T-helper 17 cell (primary cell): ENCODE measurements at regions not wholly inside any gene's neighbourhood (a gene's known extent, or its start where the extent isn't known, plus 50 kb on each side); places are given as distances from the start of the nearest gene placed in this dataset.

Experiments
- ATAC-seq: fragments of 150-1000 bp; cut with Tn5 transposase; 2 replicates; pipeline ENCODE4 v1.10.0; 2021; ENCODE audit warnings: mild to moderate bottlenecking, moderate library complexity
- DNase-seq, 3 donors: peaks; one replicate each; pipeline versions ENCODE4 v3.0.0 to v3.0.0-alpha.2; 2020 to 2021
- H3K9me3 ChIP-seq: one replicate; pipeline ENCODE4 v1.7.0; 2013; ENCODE audit warnings: low read length, mild to moderate bottlenecking; ENCODE audit not compliant: control insufficient read depth, poor library complexity, severe bottlenecking
- H3K27ac Mint-ChIP-seq: one replicate; pipeline ENCODE4 v1.8.0; 2022; ENCODE audit warnings: mild to moderate bottlenecking, moderate library complexity, mixed read lengths
- H3K27me3 Mint-ChIP-seq: one replicate; pipeline ENCODE4 v1.8.0; 2022; ENCODE audit warnings: mixed read lengths
- H3K36me3 Mint-ChIP-seq: one replicate; pipeline ENCODE4 v1.8.0; 2022; ENCODE audit warnings: low read depth, mixed read lengths
- H3K4me1 Mint-ChIP-seq: one replicate; pipeline ENCODE4 v1.8.0; 2022; ENCODE audit warnings: mild to moderate bottlenecking, mixed read lengths
- H3K4me3 Mint-ChIP-seq: one replicate; pipeline ENCODE4 v1.8.0; 2022; ENCODE audit warnings: mild to moderate bottlenecking, moderate library complexity, mixed read lengths

DNA sequence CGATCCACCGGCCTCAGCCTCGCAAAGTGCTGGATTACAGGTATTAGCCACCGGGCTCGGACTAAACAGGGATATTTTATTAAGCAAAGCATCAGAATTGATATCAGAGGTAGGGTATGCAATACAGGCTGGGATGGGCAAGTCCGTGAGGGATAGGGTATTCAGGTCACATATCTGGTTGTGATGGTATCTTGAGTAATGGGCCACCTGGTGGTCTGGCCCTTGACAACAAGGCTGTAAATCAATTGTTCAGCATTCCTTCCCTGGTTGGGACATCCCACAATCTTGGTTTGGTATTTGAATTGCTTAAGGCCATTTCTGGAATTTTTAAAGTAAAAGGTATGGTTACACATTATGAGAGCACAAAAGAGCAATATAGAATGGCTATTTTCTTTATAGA lies 1588.0 kb downstream of the SLITRK1 start:
- Mint-ChIP-seq H3K27me3 (no peaks in the 10 kb centered on the region), H3K27ac (no peak overlapping the region), H3K36me3 (no peaks in the 10 kb centered on the region), H3K4me3 (no peak overlapping the region), H3K4me1 (no peaks in the 10 kb centered on the region)
- ATAC-seq = no peak
- no peaks in the 10 kb centered on the region for H3K9me3 ChIP-seq
- no peak for DNase-seq

DNA sequence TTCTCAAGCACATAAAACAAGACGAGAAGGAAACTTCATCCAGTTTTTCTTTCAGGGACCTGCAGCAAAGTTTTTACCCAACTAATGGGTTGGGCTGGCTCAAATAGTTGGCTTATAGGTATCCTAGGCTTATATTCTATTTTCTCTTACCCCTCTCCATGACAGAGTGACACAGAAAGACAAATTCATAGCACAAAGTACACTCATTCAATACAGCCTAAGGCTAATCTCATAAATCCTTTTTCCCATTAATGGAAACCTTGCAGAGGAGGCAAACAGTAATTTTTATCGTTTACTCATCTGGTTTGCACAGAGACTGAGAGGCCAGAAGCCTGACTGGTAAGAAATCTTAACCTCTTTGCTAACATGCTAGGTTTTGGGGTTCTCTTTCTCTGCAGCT lies 1589.9 kb downstream of the SLITRK1 start:
- Mint-ChIP-seq H3K4me1 (no peaks in the 10 kb centered on the region), H3K4me3 (no peak overlapping the region), H3K27ac (no peak overlapping the region), H3K36me3 (no peaks in the 10 kb centered on the region), H3K27me3 (no peaks in the 10 kb centered on the region)
- DNase-seq (no peak), ATAC-seq (no peak)
- H3K9me3 ChIP-seq = no peaks in the 10 kb centered on the region

DNA sequence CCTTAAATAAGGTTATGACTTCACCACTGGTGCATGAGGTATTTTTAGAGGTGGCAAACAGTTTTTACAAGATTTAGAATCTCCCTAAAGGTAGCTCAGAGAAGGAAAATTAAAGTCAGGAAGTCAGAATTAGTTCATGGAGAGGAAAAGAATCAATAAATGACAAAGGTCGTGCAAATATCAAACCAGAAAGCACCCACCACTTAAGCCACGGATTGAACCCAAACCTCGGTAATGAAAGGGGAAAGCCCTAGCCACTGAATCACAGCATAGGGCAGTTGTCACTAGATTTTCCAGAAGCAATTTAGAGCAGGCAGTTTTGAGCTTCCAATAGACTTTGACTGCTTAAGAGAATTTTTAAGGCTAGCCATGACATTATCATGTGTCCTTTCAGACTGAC lies 1590.4 kb downstream of the SLITRK1 start:
- Mint-ChIP-seq H3K4me1 (no peaks in the 10 kb centered on the region), H3K4me3 (no peak overlapping the region), H3K27ac (no peak overlapping the region), H3K36me3 (no peaks in the 10 kb centered on the region), H3K27me3 (no peaks in the 10 kb centered on the region)
- no peaks in the 10 kb centered on the region for H3K9me3 ChIP-seq
- no peak for DNase-seq
- no peak for ATAC-seq

DNA sequence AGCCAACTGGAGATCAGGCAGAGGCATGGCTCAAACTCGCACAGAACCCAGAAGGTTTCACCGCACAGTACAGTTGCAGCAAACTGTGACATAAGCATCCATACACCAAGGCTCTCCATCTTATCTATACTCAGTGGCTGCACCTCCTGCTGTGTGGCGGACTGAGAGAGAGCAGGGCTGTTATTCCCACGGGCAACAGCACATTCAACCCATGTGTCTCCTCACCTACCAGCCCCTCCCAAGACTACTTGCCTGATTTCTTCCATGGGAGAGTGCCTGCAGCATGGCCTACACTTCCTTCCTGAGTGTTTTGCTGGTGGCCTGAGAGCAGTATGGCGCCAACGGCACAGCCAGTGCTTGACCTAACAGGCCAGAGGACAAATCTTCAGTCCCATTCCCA lies 1606.6 kb downstream of the SLITRK1 start:
- Mint-ChIP-seq H3K4me3 (no peak overlapping the region), H3K4me1 (no peaks in the 10 kb centered on the region), H3K27ac (no peak overlapping the region), H3K27me3 (no peaks in the 10 kb centered on the region), H3K36me3 (no peaks in the 10 kb centered on the region)
- ATAC-seq (no peak), DNase-seq (no peak)
- no peaks in the 10 kb centered on the region for H3K9me3 ChIP-seq

DNA sequence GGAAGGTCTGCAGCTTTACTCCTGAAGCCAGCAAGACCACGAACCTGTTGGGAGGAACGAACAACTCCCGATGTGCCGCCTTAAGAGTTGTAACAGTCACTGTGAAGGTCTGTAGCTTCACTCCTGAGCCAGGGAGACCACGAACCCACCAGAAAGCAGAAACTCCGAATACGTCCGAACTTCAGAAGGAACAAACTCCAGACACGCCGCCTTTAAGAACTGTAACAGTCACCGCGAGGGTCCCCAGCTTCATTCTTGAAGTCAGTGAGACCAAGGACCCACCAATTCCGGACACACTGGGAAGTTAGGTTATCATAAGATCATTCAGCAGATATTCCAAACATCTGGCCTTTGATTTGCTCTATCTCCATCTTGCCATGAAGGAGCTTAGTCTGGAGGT lies 1623.0 kb downstream of the SLITRK1 start:
- Mint-ChIP-seq H3K4me3 (no peak overlapping the region), H3K4me1 (no peaks in the 10 kb centered on the region), H3K36me3 (no peaks in the 10 kb centered on the region), H3K27me3 (no peaks in the 10 kb centered on the region), H3K27ac (no peak overlapping the region)
- ATAC-seq = no peak
- no peak for DNase-seq
- no peaks in the 10 kb centered on the region for H3K9me3 ChIP-seq

DNA sequence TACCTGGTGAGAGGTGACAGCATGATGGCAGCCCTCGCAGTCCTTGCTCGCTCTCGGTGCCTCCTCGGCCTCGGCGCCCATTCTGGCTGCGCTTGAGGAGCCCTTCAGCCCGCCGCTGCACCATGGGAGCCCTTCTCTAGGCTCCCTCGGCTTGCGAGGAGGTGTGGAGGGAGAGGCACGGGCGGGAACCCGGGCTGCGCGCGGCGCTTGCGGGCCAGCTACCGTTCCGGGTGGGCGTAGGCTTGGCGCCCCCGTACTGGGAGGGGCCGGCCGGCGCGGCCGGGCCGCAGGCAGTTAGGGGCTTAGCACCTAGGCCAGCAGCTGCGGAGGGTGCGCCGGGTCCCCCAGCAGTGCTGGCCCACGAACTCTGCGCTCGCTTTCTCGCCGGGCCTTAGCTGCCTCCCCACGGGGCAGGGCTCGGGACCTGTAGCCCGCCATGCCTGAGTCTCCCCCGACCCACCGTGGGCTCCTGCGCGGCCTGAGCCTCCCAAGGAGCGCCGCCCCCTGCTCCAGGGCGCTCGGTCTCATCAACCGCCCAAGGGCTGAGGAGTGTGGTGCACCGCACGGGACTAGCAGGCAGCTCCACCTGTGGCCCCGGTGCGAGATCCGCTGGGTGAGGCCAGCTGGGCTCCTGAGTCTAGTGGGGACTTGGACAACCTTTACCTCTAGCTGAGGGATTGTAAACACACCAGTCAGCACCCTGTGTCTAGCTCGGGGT lies 1624.3 kb downstream of the SLITRK1 start:
- no peaks in the 10 kb centered on the region for H3K36me3 Mint-ChIP-seq
- no peak for DNase-seq
- H3K9me3 ChIP-seq = no peaks in the 10 kb centered on the region
- no peak overlapping the region for H3K4me3 Mint-ChIP-seq
- no peaks in the 10 kb centered on the region for H3K4me1 Mint-ChIP-seq
- ATAC-seq = no peak
- H3K27me3 Mint-ChIP-seq = no peaks in the 10 kb centered on the region
- no peak overlapping the region for H3K27ac Mint-ChIP-seq

DNA sequence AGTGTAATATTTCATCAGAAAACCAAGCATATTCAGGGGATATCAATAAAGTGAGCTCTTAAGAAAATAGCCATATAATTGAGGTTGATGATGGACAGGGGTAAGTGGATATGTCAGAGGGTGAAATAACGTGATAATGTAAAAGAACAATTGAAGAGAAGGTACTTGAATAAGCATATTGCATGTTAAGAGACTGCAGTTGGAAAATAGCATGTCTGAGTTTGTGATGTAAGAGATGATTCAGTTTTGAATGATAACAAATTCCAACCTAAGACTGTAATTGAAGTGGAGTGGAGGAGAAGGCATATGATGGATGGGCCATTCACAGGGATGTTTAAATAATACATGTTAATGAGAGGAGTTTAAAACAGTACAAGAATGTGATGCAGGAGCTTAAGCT lies 1633.5 kb downstream of the SLITRK1 start:
- Mint-ChIP-seq H3K27ac (no peak overlapping the region), H3K36me3 (no peaks in the 10 kb centered on the region), H3K27me3 (no peaks in the 10 kb centered on the region), H3K4me3 (no peak overlapping the region), H3K4me1 (no peaks in the 10 kb centered on the region)
- DNase-seq = no peak
- ATAC-seq = no peak
- H3K9me3 ChIP-seq = no peaks in the 10 kb centered on the region

DNA sequence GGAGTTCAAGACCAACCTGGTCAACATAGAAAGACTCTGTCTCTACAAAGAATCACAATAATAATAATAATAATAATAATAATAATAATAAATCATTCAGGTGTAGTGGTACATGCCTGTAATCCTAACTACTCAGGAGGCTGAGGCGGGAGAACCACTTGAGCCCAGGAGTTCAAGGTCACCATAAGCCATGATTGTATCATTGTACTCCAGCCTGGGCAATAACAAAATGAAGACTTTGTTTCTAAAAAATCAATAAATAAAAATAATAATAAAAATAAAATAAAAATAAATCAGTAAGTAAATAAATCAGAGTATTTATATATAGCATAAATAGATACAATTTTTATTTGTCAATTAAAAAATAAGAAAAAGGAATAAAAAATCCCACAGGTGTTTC lies 1636.4 kb downstream of the SLITRK1 start:
- no peak overlapping the region for H3K27ac Mint-ChIP-seq
- H3K9me3 ChIP-seq = no peaks in the 10 kb centered on the region
- ATAC-seq (no peak), DNase-seq (no peak)
- H3K4me1 Mint-ChIP-seq = no peaks in the 10 kb centered on the region
- no peaks in the 10 kb centered on the region for H3K36me3 Mint-ChIP-seq
- H3K27me3 Mint-ChIP-seq = no peaks in the 10 kb centered on the region
- no peak overlapping the region for H3K4me3 Mint-ChIP-seq

DNA sequence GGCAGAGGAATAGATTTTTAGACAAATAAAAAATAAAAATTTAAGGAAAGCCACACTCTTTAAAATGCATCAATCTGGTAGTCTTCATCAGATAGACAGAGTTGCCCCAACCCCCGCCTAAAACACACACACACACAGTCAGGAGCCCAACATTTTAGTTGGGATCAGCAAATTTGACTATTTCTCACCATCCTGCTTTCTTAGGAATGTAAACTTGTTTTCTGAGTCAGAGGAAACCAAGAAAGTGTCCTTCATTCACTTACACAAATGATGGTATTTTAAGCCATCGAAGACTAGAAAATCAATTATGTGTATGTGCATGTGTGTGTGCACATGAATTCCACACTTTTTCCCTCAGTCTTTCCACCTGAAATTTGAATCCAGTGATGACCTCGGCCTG lies 1657.5 kb downstream of the SLITRK1 start:
- H3K9me3 ChIP-seq = no peaks in the 10 kb centered on the region
- H3K4me3 Mint-ChIP-seq = no peak overlapping the region
- no peak overlapping the region for H3K27ac Mint-ChIP-seq
- no peaks in the 10 kb centered on the region for H3K27me3 Mint-ChIP-seq
- ATAC-seq (no peak), DNase-seq (no peak)
- no peaks in the 10 kb centered on the region for H3K4me1 Mint-ChIP-seq
- no peaks in the 10 kb centered on the region for H3K36me3 Mint-ChIP-seq

DNA sequence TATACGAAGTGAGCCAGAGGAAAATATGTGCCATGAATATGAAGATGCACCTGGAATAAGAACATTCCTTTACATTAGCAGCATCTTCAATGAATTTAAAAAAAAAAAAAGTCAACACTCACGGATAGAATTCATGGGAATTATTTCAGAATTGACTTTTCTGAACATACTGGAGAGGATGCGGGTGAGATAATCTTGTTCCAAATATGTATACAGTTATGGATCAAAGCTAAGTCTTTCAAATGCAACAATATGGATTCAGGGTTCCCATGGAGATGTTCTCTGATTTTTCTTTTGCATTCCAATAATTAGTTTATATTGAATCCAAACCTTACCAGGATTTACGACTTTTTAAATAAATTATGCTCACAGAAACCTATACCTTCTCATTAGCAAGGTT lies 1660.7 kb downstream of the SLITRK1 start:
- DNase-seq (no peak), ATAC-seq (no peak)
- H3K27ac Mint-ChIP-seq = no peak overlapping the region
- H3K4me3 Mint-ChIP-seq = no peak overlapping the region
- no peaks in the 10 kb centered on the region for H3K27me3 Mint-ChIP-seq
- H3K4me1 Mint-ChIP-seq = no peaks in the 10 kb centered on the region
- no peaks in the 10 kb centered on the region for H3K9me3 ChIP-seq
- H3K36me3 Mint-ChIP-seq = no peaks in the 10 kb centered on the region

DNA sequence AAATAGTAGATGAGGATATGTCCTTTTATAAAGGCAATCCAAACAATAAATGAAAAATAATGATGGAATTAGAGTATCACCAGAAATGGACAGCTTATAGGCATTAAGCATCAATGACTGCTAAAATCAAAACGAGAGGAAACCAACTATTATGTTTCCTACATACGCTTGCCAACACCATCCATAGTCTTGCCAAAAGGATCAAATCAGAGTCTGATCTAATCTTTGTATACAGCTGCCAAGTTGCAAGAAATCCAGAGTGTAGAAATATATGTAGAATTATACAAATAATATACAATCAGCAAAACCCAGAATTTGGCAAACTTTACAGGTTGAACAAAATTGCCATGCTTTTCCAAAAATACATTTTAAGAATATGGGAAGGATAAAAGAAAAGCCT lies 1661.6 kb downstream of the SLITRK1 start:
- no peaks in the 10 kb centered on the region for H3K9me3 ChIP-seq
- H3K4me1 Mint-ChIP-seq = no peaks in the 10 kb centered on the region
- H3K36me3 Mint-ChIP-seq = no peaks in the 10 kb centered on the region
- H3K27ac Mint-ChIP-seq = no peak overlapping the region
- ATAC-seq = no peak
- no peaks in the 10 kb centered on the region for H3K27me3 Mint-ChIP-seq
- no peak for DNase-seq
- H3K4me3 Mint-ChIP-seq = no peak overlapping the region

DNA sequence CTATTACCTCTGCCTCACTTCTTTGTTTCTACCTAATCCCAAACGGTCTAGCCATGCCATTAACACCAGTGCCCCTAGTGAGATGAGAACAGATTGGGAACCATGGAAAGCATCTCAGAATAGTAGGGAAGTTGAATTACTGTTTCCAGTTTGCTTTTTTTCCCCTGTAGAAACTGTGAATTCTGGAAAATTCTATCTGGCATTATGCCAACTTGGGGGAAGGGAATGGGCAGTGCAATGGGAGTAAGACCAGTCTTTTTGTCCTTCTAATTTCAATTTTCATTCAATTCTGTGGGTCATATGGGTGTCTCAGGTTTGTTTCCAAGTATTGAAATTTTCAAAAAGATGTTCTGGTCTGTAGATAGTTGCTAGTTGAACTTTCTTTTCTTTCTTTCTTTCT lies 1666.1 kb downstream of the SLITRK1 start:
- no peaks in the 10 kb centered on the region for H3K4me1 Mint-ChIP-seq
- no peak overlapping the region for H3K4me3 Mint-ChIP-seq
- H3K27ac Mint-ChIP-seq = no peak overlapping the region
- H3K27me3 Mint-ChIP-seq = no peaks in the 10 kb centered on the region
- no peaks in the 10 kb centered on the region for H3K9me3 ChIP-seq
- DNase-seq (no peak), ATAC-seq (no peak)
- H3K36me3 Mint-ChIP-seq = no peaks in the 10 kb centered on the region

DNA sequence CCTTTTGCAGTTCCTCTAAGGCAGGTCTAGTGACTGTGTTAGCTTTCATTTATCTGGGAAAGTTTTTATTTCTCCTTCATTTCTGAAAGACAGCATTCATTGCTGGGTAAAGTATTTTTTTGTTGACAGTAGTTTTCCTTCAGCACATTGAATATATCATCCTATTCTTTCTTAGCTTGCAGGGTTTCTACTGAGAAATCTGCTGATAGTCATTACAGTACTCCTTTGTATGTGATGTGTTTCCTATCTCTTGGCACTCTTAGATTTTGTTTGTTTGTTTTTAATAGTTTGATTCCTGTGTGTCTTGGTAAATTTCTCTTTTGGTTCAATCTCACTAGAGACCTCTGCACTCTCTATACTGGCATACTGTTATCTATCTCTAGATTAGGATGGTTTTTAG lies 1667.9 kb downstream of the SLITRK1 start:
- ATAC-seq = no peak
- H3K9me3 ChIP-seq = no peaks in the 10 kb centered on the region
- Mint-ChIP-seq H3K4me3 (no peak overlapping the region), H3K27ac (no peak overlapping the region), H3K4me1 (no peaks in the 10 kb centered on the region), H3K36me3 (no peaks in the 10 kb centered on the region), H3K27me3 (no peaks in the 10 kb centered on the region)
- no peak for DNase-seq

DNA sequence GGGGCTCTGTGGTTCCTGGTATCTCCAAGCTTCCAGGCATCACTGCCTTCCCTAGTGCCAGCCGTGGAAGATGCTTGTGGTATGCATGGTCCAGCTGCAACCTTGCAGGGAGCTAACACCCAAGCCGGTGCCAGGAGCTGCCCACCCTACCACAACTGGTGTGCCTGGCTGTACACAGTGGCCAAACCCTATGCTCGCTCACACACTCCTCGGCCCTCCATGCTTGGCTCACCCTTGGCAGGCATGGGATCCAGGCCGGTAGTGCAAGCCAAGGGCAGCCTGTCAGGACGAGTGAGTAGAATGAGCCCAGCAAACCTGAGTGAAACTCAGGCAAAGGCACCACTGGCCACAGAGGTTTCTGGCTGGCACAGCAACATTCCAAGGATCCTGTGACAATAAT lies 1676.0 kb downstream of the SLITRK1 start:
- Mint-ChIP-seq H3K27ac (no peak overlapping the region), H3K27me3 (no peaks in the 10 kb centered on the region), H3K4me3 (no peak overlapping the region), H3K4me1 (no peaks in the 10 kb centered on the region), H3K36me3 (no peaks in the 10 kb centered on the region)
- DNase-seq = no peak
- ATAC-seq = no peak
- no peaks in the 10 kb centered on the region for H3K9me3 ChIP-seq
